HG03575 (cell line): ENCODE measurements at regions not wholly inside any gene's neighbourhood (a gene's known extent, or its start where the extent isn't known, plus 50 kb on each side); places are given as distances from the start of the nearest gene placed in this dataset.

ENCODE experiments used
- ATAC-seq: cut with Tn5 transposase; IDR thresholded peaks from one replicate; pipeline ENCODE4 v1.9.1; 2021; ENCODE audit not compliant: unreplicated experiment, insufficient number of reproducible peaks, low FRiP score; ENCODE audit errors: extremely low read depth

- ATAC-seq = no peak
Observed at GRCh38 chr2:144074450-144074849, 445.5 kb downstream of the ZEB2 start.

- ATAC-seq = no peak
Observed at GRCh38 chr2:144071461-144071860, 448.5 kb downstream of the ZEB2 start.

- no peak for ATAC-seq
Observed at GRCh38 chr2:144067506-144067905, 452.4 kb downstream of the ZEB2 start.

- ATAC-seq = no peak
Observed at GRCh38 chr2:144063602-144064001, 456.3 kb downstream of the ZEB2 start.

GRCh38 chr2:144054911-144055310 lies 465.0 kb downstream of the ZEB2 start:
- ATAC-seq = no peak

- no peak for ATAC-seq
Observed at GRCh38 chr2:144052083-144052482, 467.8 kb downstream of the ZEB2 start.

- no peak for ATAC-seq
Observed at GRCh38 chr2:144049137-144049536, 470.8 kb downstream of the ZEB2 start.

GRCh38 chr2:144048631-144049060 lies 471.3 kb downstream of the ZEB2 start:
- no peak for ATAC-seq

GRCh38 chr2:144042751-144043150 lies 477.2 kb downstream of the ZEB2 start:
- no peak for ATAC-seq

GRCh38 chr2:144041612-144042011 lies 478.3 kb downstream of the ZEB2 start:
- ATAC-seq = no peak

- ATAC-seq = no peak
Observed at GRCh38 chr2:144040834-144041233, 479.1 kb downstream of the ZEB2 start.

- no peak for ATAC-seq
Observed at GRCh38 chr2:144032566-144032965, 487.4 kb downstream of the ZEB2 start.

GRCh38 chr2:144030791-144031190 lies 489.1 kb downstream of the ZEB2 start:
- no peak for ATAC-seq

- ATAC-seq = no peak
Observed at GRCh38 chr2:144027593-144027992, 492.3 kb downstream of the ZEB2 start.

- ATAC-seq = no peak
Observed at GRCh38 chr2:144026753-144027152, 493.2 kb downstream of the ZEB2 start.

GRCh38 chr2:144020047-144020446 lies 499.9 kb downstream of the ZEB2 start:
- no peak for ATAC-seq

GRCh38 chr2:144015655-144016245 lies 504.2 kb downstream of the ZEB2 start:
- no peak for ATAC-seq

GRCh38 chr2:144015036-144015435 lies 504.9 kb downstream of the ZEB2 start:
- no peak for ATAC-seq

- no peak for ATAC-seq
Observed at GRCh38 chr2:144014103-144014502, 505.8 kb downstream of the ZEB2 start.

- ATAC-seq = no peak
Observed at GRCh38 chr2:144012304-144012703, 507.6 kb downstream of the ZEB2 start.

GRCh38 chr2:144011553-144011952 lies 508.4 kb downstream of the ZEB2 start:
- no peak for ATAC-seq
